ENCODE measurements at regions not wholly inside any gene's neighbourhood (a gene's known extent, or its start where the extent isn't known, plus 50 kb on each side); places are given as distances from the start of the nearest gene placed in this dataset.

- TF ChIP-seq CTCF (IDR thresholded peaks at IDR 0.05) (no peak), EP300 (IDR thresholded peaks at IDR 0.05) (no peak), POLR2A (IDR thresholded peaks at IDR 0.05) (no peak)
Measured at GRCh38 chr5:171619744-171620143, 165.9 kb upstream of the SMIM23 start.

Measured in suprapubic skin (tissue), 3 donors.